GM21515 (cell line): ENCODE measurements at regions not wholly inside any gene's neighbourhood (a gene's known extent, or its start where the extent isn't known, plus 50 kb on each side); places are given as distances from the start of the nearest gene placed in this dataset.
"Not testable (repeated sequence)": the region's sequence is repeated elsewhere in the genome, so short reads cannot be mapped to it uniquely, and the experiment has no call there.

Source experiments
- ATAC-seq: cut with Tn5 transposase; IDR thresholded peaks from one replicate; pipeline ENCODE4 v1.9.1; 2021; ENCODE audit not compliant: unreplicated experiment

DNA sequence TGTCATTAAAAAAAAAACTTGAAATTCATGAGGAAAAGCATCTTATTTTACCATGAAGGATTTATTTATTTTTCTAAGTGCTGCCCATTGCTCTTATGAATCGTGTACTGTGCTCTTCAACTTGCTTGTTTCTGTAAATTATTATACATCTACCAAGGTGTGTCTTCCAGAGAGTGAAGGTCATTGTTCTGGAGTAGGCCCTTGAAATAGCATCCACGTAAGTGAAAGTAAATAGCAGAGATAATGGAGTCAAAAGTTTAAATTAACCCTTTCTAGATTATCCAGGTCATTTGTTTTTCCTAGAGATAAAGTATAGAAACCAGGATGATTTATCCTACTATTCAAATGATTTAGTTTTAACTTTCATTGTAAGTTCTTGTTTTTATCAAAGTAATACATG lies 473.1 kb downstream of the DIRAS2 start:
- no peak for ATAC-seq

DNA sequence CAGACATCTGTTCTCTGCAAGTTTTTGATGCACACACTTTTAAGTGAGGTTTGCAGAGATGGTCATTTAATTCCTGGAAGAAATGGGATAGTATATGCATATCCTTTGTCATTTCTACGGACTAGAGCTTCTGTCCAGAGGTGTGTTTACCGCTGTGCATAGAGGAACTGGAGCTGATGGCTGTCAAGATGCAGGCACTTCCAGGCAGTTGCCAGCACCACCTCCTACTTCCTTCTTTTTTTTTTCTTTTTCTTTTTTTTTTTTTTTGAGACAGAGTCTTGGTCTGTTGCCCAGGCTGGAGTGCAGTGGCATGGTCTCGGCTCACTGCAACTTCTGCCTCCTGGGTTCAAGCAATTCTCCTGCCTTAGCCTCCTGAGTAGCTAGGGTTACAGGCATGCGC lies 468.7 kb downstream of the DIRAS2 start:
- not testable (repeated sequence) for ATAC-seq

DNA sequence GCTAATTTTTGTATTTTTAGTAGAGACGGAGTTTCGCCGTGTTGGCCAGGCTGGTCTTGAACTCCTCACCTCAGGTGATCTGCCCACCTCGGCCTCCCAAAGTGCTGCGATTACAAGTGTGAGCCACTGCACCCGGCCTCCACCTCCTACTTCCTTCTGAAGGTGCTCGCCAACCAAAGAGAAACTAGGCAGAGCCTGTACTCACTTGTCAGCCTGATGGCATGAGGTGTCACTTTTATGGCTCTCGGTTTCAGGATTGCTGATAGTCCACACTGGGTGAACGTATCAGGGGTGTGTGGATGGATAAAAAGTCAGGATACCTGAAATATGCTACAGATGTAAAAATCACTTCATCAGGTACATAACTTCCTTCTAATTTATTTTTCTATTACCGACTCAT lies 468.3 kb downstream of the DIRAS2 start:
- not testable (repeated sequence) for ATAC-seq

DNA sequence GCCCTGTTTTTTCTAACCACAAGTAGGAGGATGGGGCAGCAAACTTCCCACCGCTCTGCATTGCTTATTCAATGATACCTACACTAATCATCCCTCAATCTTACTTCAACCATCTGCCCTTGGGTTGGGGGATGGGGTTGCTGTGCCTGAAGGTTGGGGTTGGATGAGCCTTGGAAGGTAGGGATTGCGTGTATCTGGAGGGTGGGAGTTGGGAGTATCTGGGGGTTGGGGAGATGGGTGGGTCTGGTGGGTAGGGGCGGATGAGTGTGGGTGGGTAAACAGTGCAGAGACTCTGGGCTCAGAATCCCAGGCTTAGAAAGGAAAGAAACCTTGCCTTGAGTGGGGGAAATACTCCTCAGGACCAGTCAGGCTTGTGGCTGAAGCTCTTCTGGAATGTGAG lies 467.4 kb downstream of the DIRAS2 start:
- ATAC-seq = no peak

DNA sequence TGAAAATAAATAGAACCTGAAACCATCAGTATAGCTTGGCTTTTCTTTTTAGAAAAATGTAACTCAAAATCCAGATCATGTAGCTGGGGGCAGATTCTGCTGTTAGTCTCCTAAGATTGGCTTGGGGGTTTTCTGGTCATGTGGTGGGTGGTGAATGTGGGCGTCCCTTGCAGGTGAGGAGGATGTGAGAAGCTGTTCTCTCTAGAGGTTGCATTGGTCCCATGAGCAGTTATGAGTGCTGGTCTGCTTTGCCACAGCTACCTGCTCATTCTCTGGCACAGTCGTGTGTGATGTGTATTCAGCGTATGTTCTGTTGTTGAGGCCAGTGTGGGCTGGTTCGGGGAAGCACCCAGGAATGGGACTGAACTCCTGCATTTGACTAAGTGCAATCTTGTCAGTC lies 466.8 kb downstream of the DIRAS2 start:
- no peak for ATAC-seq

DNA sequence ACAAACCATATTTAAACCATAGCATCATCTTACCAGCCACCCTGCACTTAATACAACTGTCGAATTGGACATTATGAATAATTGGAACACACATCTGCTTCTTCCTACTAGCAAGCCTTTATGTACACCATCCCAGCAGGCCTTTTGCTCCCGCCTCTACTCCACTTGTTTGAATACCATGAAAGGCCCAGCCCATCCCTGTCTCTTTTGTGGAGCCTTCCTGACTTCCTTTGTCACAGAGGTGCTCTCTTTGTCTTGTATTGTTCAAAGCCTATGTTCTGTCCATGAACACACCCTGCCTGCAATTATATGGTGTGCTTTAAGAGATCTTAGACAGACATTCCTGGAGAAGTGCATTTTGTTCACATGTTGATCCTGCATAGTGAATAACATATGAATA lies 465.7 kb downstream of the DIRAS2 start:
- ATAC-seq = no peak

DNA sequence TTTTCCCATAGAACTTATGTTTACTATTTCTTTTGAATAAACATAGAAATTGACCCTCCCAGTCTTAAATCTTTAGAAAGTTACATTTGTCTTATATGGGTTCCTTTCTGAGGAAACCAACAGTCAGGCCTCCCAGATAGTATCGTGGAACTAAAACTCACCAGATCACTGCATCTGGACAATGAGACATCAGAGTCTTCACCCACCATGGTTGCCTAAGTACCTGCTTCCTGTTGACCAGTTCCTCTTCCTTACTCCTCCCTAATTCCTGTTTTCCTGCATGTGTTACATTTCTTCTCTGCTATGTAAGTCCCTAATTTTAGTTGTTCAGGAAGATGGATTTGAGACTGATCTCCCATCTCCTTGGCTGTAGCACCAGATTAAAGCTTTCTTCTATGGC lies 462.2 kb downstream of the DIRAS2 start:
- ATAC-seq = no peak

DNA sequence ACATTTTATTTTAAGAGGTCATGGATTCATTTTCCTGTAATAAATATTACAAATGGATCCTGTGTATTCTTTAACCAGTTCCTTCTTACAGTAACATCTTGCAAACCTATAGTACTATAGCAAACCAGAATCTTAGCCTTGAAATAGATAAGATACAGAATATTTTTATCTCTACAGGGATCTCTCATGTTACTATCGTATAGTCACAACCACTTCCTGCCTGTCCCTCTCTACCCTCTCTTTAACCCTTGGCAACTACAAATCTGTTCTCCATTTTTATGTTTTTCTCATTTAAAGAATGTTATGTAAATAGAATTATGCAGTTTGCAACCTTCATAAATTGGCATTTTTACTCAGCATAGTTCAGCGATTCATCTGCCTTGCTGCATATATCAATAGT lies 454.0 kb downstream of the DIRAS2 start:
- no peak for ATAC-seq

DNA sequence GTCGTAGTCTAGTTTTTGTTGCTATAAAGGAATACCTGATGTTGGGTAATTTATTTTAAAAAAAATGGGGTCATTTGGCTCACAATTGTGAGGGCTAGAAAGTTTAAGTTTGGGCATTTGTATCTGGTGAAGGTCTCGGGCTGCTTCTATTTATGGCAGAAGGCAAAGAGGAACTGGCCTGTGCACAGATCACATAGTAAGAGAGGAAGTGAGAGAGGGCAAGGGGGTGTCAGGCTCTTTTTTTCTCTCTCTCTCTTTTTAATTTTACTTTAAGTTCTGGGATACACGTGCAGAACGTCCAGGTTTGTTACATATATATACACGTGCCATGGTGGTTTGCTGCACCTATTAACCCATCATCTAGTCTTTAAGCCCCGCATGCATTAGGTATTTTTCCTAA lies 453.3 kb downstream of the DIRAS2 start:
- ATAC-seq = peak; percentile 95

DNA sequence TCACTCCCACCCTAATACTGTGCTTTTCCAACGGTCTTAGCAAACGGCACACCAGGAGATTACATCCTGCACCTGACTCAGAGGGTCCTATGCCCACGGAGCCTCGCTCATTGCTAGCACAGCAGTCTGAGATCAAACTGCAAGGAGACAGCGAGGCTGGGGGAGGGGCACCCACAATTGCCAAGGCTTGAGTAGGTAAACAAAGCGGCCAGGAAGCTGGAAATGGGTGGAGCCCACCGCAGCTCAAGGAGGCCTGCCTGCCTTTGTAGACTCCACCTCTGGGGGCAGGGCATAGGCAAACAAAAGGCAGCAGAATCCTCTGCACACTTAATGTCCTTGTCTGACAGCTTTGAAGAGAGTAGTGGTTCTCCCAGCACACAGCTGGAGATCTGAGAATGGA lies 450.2 kb downstream of the DIRAS2 start:
- ATAC-seq = not testable (repeated sequence)

DNA sequence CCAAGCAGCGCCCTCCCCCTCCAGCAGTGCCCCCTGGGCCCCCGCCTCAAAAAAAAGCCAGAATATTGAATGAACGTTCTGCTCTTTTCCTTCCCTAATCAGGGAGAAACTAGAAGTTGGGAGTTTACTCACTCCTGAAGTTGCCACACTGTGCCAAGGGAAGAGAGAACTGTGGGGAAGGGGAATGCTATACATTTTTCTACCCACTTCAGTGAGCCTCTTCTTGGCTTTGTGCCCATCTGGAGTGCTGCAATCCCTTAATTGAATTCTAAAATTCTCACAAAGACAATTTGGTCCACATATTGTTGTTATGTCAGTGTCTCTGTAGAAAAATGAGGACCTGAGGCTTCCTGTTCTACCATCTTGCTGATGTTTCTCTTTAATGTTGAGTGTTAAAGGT lies 443.7 kb downstream of the DIRAS2 start:
- no peak for ATAC-seq

DNA sequence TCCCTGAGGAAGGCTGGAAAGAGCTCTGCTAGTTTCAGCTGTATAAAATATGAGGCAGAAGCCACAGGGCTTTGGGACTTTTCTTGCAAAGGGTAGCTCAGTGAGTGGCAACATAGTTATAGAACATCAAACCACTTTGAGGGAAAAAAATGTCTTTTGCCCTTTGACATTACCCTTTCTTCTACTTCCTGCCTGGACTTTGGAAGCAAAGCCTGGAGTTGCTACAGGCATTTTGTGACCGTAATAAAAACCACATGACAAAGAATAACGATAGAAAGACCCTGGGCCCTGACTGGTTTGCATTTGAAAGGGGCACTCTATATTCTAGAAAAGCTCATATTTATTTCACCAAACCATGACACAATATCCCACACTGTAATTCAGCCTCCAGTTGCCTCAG lies 440.9 kb downstream of the DIRAS2 start:
- no peak for ATAC-seq

DNA sequence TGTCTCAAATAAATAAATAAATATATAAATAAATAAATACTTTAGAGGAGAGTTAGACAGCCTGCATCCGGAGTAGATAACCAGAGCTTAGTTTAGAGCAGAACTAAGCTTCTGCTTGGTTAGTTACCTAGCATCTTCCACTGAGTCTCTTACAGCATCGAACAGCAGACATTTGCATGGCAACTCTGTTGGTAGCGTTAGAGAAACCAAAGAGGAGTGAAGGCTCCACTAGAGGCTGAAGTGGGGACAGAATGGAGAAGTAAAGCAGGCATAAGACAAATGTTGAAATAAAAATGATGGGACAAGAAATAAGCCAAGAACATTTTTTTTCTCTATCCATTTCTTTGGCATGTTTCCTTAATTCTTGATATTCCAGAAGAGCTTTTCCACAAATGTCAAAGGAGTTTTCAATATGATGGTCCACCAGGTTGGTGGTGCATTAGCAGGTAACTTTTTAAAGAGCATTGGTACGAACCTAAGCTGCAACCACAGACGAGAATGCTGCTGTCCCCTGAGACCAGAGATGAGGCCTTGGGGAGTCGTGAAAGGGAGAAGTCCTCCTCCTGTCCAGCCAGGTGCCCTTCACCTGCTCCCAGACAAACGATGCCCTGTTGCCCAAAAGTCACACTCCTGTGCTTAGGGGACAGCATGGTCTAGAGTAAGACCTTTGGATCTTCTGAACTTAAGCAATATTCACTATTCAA lies 438.3 kb downstream of the DIRAS2 start:
- no peak for ATAC-seq

DNA sequence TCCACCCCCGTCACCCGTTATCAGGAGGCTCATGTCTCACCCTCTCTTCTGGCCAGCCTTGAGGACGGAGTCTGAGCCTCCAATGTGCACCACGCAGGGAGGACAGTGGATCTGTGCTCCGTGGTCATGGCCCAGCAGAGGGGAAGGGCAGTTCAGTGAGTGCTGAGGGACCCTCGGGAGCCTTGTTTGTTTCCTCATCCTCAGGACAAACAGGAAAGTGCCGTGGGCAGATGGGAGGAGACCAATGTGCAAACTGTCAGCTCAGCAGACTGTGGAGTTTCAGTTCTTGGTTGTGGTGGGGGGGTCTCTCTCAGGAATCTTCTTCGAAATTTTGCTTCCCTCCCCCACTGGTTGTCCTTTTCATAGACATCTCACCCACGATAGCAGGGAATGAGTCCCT lies 429.6 kb downstream of the DIRAS2 start:
- ATAC-seq = not testable (repeated sequence)

DNA sequence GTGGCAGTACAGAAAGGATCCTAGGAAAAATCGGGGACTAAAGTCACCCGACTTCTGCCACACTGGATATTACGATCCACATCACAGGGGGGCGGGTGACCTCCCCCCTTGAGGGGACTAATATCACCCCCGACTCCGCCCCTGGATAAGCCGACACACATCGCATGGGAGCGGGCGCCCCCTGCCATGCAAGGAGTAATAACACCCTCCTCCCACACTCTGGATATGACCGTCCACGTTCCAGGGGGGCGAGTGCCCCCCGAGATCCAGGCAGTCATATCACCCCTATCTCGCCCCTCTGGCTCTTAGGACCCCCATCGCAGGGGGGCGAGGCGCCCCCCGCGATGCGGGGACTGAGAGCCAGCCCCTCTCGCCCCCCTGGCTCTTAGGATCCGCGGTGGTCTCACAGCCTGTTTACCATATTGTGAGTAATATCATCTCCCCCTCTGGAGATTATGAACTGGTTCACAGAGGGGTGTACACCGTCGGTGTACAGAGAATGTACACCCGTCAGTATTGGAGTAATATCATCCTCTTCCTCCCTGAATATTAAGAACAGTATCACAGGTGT lies 423.0 kb downstream of the DIRAS2 start:
- ATAC-seq = no peak

DNA sequence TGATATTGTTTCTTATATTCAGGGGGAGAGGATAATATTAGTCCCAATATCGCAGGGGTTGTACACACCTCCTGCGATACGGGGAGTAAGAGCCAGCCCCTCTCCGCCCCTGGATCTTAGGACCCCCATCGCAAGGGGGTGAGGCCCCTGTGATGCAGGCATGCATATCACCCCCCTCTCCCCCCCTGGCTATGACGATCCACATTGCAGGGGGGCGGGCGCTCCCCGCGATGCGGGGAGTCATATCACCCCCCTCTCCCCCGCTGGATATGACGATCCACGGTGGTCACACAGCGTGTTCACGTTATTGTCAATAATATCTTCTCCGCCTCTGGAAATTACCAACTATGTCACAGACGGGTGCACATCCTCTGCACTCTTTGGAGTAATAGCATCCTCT lies 420.7 kb downstream of the DIRAS2 start:
- ATAC-seq = not testable (repeated sequence)

DNA sequence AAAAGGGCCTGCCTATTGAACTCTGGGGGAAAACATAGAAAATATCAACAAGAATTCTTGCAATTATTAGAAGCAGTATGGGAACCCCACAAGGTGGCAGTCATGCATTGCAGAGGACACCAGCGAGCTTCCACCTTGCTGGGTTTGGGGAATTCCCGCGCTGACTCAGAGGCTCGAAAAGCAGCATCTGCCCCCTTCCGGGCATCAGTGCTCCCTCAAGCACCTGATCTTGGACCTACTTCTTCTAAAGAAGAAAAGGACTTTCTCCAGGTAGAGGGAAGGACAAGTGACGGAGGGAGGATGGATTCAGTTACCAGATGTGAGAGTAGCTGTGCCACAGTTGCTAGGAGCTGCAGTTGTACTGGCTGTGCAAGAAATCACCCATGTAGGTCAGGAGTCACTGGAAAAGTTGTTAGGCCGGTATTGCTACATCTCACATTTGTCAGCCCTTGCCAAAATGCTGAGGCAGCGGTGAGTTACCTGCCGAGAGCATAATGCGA lies 415.7 kb downstream of the DIRAS2 start:
- ATAC-seq = not testable (repeated sequence)

DNA sequence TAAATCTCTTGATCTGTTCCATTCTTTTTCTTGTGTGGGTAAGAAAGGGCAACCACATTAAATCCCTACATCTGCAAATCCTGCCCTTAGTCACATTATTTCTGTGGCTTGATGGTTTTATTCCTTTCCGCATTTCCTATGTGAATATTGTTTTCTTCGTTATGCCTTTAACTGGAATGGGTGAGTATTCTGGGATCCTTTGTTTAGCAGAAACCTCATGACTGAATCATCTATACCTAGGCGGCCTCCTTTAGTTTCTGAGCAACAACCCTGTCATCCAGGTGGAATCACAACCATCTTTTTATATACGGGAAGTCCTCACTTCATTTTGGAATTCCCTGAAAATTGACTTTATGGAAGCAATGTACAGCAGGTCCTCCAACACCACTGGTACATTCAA lies 409.5 kb downstream of the DIRAS2 start:
- ATAC-seq = not testable (repeated sequence)

DNA sequence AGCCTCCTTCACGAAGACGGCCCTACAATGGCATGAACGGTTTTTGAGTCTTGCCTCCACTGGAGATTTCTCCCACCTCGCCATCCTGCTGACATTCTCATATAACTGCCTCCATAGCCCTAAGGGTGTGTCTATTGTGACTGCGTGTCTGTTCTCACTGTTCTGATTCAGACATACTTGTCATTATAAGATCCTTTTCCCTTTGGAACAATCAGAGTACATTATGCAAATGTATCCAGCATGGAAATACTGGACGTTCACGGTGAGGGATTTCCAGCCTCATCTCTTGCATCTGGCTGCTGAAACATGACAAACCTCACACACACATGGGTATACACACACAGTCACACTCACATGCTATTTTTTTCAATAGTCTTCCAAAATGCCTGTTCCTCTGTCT lies 402.1 kb downstream of the DIRAS2 start:
- ATAC-seq = no peak

DNA sequence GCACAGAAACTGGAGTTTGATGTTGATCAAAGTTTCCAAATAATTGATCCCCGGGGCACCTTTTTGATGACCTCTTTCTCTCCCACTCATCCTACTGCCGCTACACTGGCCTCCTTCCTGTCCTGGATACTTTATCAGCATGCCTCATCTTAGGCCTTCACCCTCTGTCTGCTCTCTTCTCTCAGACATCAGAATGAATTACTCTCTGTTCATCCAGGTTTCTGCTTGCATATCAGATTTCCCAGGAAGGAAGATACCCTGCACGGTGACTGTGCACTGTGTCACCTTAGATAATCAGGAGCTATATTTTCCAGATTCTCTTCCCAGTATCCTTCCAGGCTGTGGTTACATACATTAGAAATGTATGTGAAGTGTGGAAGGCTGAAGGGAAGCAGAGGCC lies 397.0 kb downstream of the DIRAS2 start:
- no peak for ATAC-seq

DNA sequence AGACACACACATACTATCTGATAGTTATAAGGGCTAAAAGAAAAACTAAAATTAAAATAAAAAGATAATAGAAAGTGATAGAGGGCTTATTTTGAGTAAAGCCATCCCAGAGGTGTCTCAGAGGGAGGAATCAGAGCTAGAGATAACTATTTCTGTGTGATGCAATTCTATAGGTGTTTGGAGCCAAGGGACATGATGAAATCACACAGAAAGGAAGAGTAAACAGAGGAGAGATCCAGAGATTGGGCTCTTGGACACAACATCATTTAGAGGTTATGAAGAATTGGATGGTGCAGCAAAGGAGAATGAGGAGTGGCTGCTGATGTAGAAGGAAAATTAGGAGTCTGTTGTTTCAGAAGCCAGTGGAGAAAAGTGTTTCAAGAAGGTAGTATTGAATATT lies 393.5 kb downstream of the DIRAS2 start:
- no peak for ATAC-seq

DNA sequence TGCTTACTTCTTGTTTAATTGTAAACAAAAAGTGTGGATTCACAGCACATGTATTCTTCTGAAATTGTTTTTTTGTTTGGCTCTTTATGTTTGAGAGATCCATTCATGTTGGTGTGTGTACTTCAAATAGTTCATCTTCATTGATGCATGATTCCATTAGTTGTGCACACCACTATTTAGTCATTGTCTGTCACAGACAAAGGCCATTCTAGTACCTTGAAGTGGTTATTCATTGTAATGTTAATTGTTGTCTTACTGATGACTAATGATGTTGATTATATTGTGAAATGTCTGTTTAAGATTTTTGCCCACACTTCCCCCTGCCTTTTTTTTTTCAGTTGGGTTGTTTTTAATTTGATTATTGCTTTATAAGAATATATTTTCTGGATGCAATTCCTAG lies 391.3 kb downstream of the DIRAS2 start:
- ATAC-seq = no peak

DNA sequence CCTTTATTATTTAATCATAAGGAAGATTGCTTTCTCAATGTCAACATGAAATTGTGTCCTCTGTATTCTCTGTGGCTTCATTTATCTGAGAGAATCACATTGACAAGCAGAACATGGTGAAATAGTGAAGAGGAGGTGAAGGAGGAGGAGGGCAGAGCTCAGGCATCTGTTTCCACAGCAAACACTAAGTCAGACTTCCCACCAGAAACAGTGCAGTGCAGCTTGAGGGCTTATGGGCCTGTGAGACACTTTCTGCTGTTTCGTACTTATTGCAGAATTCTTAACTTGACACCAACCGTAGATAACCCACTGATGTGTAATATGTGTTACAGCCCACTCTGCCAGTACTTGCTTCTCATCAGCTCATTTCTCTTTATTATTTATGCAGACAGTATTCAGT lies 386.3 kb downstream of the DIRAS2 start:
- ATAC-seq = no peak
